ENCODE measurements at regions not wholly inside any gene's neighbourhood (a gene's known extent, or its start where the extent isn't known, plus 50 kb on each side); places are given as distances from the start of the nearest gene placed in this dataset.

- TF ChIP-seq CTCF (IDR thresholded peaks at IDR 0.05), result no peak
- Histone ChIP-seq H3K36me3 (no peaks in the 10 kb centered on the region), H3K27ac (no peak overlapping the region), H3K4me1 (no peaks in the 10 kb centered on the region), H3K4me3 (no peak overlapping the region), H3K9me3 (no peaks in the 10 kb centered on the region), H3K27me3 (no peaks in the 10 kb centered on the region)
- DNase-seq (ENCODE audit: low spot score in 2 of 2), result peak; percentile 1 to 34
- intact Hi-C loops (cut with DNase I), result no loop called here
Measured at GRCh38 chr7:46830-47140, 145.6 kb upstream of the FAM20C start.

GRCh38 chr7:51456-52068 lies 140.8 kb upstream of the FAM20C start:
- no peak for TF ChIP-seq CTCF (IDR thresholded peaks at IDR 0.05)
- H3K27me3 ChIP-seq, result no peaks in the 10 kb centered on the region
- no peak overlapping the region for H3K27ac ChIP-seq
- DNase-seq (ENCODE audit: low spot score in 2 of 2), result peak; percentile 2 to 49
- no peaks in the 10 kb centered on the region for H3K9me3 ChIP-seq
- intact Hi-C loops (cut with DNase I), result no loop called here
- H3K4me3 ChIP-seq, result no peak overlapping the region
- H3K4me1 ChIP-seq, result no peaks in the 10 kb centered on the region
- no peaks in the 10 kb centered on the region for H3K36me3 ChIP-seq

DNA sequence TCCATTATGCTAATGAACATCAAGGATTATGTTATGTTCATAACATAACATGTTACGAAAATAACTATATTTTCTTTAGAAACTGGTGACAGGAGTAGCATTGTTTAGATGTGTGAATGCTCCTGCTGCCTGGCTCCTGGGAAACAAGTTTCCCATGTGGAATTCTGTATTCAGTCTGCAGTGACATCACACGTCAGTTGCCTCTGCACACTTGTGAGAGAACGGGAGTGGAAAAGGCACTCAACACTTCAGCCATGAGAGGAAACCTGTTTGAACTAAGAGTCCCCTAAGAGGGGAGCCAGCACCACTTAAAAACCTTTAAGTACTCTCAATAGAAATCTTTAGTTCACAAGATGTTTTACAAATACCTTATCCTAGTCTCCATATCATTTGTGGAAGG lies 140.3 kb upstream of the FAM20C start:
- intact Hi-C loops (cut with DNase I), result no loop called here
- no peaks in the 10 kb centered on the region for H3K9me3 ChIP-seq
- H3K27ac ChIP-seq, result no peak overlapping the region
- no peak overlapping the region for H3K4me3 ChIP-seq
- no peak for DNase-seq (ENCODE audit: low spot score in 2 of 2)
- no peaks in the 10 kb centered on the region for H3K27me3 ChIP-seq
- no peak for TF ChIP-seq CTCF (IDR thresholded peaks at IDR 0.05)
- no peaks in the 10 kb centered on the region for H3K4me1 ChIP-seq
- no peaks in the 10 kb centered on the region for H3K36me3 ChIP-seq

DNA sequence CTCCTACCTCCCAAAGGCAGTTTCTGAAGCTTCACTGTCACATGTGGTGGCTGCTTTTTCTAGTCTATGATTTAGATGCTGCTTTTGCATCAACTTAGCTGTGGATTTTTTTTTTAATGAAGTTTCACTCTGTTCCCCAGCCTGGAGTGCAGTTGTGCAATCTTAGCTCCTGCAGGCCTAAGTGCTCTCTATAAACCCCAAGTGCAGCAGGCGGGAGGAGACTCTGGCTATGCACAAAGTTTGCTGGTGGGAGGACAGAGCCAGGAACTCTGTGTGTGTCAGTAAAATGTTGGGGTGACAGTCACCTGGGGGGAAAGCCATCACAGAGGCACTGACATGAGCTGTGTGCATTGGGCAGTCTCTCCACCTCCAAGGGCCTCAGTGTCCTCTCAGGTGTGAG lies 138.8 kb upstream of the FAM20C start:
- Histone ChIP-seq H3K27me3 (no peaks in the 10 kb centered on the region), H3K9me3 (no peaks in the 10 kb centered on the region), H3K27ac (no peak overlapping the region), H3K36me3 (no peaks in the 10 kb centered on the region), H3K4me1 (no peaks in the 10 kb centered on the region), H3K4me3 (no peak overlapping the region)
- intact Hi-C loops (cut with DNase I), result no loop called here
- no peak for DNase-seq (ENCODE audit: low spot score in 2 of 2)
- TF ChIP-seq CTCF (IDR thresholded peaks at IDR 0.05), result no peak

- intact Hi-C loops (cut with DNase I), result no loop called here
- no peak for TF ChIP-seq CTCF (IDR thresholded peaks at IDR 0.05)
- Histone ChIP-seq H3K27me3 (no peaks in the 10 kb centered on the region), H3K4me1 (no peaks in the 10 kb centered on the region), H3K27ac (no peak overlapping the region), H3K9me3 (no peaks in the 10 kb centered on the region), H3K36me3 (no peaks in the 10 kb centered on the region), H3K4me3 (no peak overlapping the region)
- peak in 1 of 2 donors; percentile 31 for DNase-seq (ENCODE audit: low spot score in 2 of 2)
Measured at GRCh38 chr7:54615-55014, 137.8 kb upstream of the FAM20C start.

GRCh38 chr7:55690-56248 lies 136.6 kb upstream of the FAM20C start:
- Histone ChIP-seq H3K4me3 (no peak overlapping the region), H3K4me1 (no peaks in the 10 kb centered on the region), H3K27ac (no peak overlapping the region), H3K36me3 (no peaks in the 10 kb centered on the region), H3K9me3 (no peaks in the 10 kb centered on the region), H3K27me3 (no peaks in the 10 kb centered on the region)
- intact Hi-C loops (cut with DNase I), result no loop called here
- TF ChIP-seq CTCF (IDR thresholded peaks at IDR 0.05), result no peak
- DNase-seq (ENCODE audit: low spot score in 2 of 2), result peak in 1 of 2 donors; percentile 5
